ENCODE measurements at regions not wholly inside any gene's neighbourhood (a gene's known extent, or its start where the extent isn't known, plus 50 kb on each side); places are given as distances from the start of the nearest gene placed in this dataset.

GRCh38 chr7:109695419-109695818 is 1125.7 kb downstream of the DNAJB9 start:
- TF ChIP-seq, protein P1, sequence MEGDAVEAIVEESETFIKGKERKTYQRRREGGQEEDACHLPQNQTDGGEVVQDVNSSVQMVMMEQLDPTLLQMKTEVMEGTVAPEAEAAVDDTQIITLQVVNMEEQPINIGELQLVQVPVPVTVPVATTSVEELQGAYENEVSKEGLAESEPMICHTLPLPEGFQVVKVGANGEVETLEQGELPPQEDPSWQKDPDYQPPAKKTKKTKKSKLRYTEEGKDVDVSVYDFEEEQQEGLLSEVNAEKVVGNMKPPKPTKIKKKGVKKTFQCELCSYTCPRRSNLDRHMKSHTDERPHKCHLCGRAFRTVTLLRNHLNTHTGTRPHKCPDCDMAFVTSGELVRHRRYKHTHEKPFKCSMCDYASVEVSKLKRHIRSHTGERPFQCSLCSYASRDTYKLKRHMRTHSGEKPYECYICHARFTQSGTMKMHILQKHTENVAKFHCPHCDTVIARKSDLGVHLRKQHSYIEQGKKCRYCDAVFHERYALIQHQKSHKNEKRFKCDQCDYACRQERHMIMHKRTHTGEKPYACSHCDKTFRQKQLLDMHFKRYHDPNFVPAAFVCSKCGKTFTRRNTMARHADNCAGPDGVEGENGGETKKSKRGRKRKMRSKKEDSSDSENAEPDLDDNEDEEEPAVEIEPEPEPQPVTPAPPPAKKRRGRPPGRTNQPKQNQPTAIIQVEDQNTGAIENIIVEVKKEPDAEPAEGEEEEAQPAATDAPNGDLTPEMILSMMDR (IDR thresholded peaks at IDR 0.05): no peak
- no peak for TF ChIP-seq POLR2A (IDR thresholded peaks at IDR 0.05)
